GM18867 (cell line): ENCODE measurements at regions not wholly inside any gene's neighbourhood (a gene's known extent, or its start where the extent isn't known, plus 50 kb on each side); places are given as distances from the start of the nearest gene placed in this dataset.

Experiments used
- ATAC-seq: cut with Tn5 transposase; IDR thresholded peaks from one replicate; pipeline ENCODE4 v1.9.1; 2021; ENCODE audit warnings: mild to moderate bottlenecking, moderate library complexity; ENCODE audit not compliant: unreplicated experiment

GRCh38 chr22:49553518-49554295 is 274.0 kb downstream of the BRD1 start:
- no peak for ATAC-seq

GRCh38 chr22:49553076-49553475 is 274.6 kb downstream of the BRD1 start:
- ATAC-seq, result no peak

DNA sequence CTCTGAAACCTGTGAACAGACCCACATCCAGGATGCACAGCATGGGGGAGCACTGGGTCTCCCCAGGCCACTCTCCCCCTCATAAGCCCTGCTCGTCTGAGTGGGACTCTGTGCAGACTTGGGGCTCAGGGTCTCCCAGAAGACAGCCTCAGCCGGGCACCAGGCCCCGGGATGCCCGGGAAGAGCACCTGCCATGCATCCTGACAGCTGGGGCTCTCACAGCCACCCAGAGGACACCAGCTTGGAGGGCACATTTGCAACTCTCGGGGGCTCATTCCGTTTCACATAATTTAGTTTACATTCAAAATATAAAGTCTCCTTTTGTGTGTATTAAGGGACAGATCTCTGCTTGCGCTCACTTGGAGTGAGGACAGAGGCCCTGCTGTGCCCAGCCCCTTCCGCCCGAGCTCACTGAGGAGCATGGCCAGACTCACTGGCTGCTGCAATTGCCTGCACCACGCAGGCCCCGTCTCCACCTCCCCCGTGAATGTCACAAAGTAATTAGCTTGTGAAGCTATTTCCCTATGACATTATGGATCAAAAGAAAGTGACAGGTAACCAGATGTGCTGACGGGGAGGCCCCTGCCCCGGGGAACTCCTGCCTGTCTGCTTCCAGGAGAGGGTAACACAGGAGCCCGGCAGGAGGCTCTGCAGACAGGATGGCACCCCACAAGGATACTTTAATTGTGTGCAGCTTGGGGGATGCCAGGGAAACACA is 275.6 kb downstream of the BRD1 start:
- ATAC-seq, result no peak

DNA sequence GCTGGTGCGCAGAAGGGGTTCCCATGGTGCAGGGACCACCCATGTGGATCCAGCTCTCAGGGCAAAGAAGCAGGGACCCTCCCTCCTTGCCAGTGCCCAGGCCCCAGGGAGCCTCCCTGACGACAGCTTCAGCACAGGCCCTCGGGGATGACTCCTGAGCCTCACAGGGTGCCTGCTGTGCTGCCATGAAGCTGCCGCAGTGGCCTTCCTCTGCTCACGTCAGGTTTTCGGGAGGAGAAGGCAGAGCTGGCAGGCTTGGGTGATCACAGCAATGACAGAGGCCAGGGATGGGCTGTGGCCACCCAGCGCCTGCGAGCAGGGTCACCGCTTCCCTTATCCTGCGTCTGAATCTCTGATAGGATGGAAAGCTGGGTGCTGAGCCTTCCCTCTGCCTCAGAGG is 276.2 kb downstream of the BRD1 start:
- ATAC-seq, result no peak

DNA sequence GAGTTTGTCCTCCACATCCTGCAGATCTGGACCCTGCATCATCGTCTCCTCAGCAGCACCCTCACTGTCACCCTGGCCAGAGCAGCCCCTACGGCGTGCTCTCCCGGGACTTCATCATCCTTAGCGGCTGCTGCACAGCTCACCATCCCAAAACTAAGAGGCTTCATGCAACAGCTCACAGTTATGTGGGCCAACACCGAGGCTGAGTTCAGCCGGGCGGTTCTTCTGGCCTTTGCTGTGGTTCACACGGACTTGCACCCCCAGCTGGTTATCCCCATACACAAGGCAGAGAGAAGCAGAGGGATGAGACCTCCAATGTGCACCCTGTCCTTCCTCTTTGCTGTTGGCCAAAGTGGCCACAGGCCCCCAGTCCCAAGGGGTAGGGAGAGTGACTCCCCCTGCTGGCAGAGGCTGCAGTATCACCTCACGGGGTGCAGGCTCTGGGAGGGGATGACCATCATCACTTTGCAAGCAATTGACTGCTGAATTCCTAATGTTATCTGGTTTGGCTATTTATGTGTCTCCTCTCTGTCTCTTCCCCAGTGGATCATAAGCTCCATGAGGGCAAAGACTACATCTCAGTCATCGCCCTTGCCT is 276.8 kb downstream of the BRD1 start:
- no peak for ATAC-seq

- no peak for ATAC-seq
Observed at GRCh38 chr22:49550141-49550430, 277.6 kb downstream of the BRD1 start.

- no peak for ATAC-seq
Observed at GRCh38 chr22:49549256-49550140, 278.2 kb downstream of the BRD1 start.

- no peak for ATAC-seq
Observed at GRCh38 chr22:49548356-49549202, 279.1 kb downstream of the BRD1 start.

GRCh38 chr22:49547751-49548239 is 279.9 kb downstream of the BRD1 start:
- no peak for ATAC-seq

GRCh38 chr22:49546811-49547585 is 280.7 kb downstream of the BRD1 start:
- no peak for ATAC-seq

DNA sequence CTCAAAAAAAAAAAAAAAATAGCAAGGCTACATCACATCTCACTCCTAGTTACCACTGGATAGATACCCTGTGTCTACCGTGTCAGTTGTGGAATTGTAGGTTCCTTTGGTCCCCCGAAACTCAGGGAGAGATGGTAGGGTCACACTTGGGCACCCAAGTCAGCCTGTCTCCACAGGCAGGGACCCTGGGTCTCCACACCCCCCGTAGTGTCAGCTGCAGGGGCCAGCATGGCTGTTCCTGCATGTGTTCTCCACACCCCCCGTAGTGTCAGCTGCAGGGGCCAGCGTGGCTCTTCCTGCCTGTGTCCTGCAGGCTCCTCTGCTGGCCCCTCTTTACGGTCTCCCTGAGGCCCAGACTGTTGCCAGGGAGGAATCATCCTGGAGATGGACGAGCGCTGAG is 282.1 kb downstream of the BRD1 start:
- no peak for ATAC-seq

DNA sequence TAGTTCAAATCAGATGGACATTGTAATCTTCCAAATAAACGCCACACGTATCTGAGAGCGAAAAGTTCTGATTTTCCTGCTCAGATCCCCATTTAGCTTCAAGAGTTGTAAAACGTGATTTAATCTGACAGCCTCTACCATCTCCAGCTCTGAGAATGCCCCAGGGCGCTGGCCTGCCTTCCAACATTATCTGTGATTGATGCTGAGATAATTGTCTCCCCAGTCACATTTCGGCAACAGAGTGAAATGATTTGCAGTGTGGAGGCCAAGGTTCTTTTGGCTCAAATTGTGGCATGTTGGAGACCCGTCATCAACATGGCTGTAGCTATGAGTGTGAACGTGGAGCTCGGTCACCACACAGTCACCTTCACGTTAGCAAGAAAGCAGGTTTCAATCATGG is 283.4 kb downstream of the BRD1 start:
- no peak for ATAC-seq

- ATAC-seq, result no peak
Observed at GRCh38 chr22:49543876-49544275, 283.8 kb downstream of the BRD1 start.

GRCh38 chr22:49541693-49542230 is 285.9 kb downstream of the BRD1 start:
- no peak for ATAC-seq

DNA sequence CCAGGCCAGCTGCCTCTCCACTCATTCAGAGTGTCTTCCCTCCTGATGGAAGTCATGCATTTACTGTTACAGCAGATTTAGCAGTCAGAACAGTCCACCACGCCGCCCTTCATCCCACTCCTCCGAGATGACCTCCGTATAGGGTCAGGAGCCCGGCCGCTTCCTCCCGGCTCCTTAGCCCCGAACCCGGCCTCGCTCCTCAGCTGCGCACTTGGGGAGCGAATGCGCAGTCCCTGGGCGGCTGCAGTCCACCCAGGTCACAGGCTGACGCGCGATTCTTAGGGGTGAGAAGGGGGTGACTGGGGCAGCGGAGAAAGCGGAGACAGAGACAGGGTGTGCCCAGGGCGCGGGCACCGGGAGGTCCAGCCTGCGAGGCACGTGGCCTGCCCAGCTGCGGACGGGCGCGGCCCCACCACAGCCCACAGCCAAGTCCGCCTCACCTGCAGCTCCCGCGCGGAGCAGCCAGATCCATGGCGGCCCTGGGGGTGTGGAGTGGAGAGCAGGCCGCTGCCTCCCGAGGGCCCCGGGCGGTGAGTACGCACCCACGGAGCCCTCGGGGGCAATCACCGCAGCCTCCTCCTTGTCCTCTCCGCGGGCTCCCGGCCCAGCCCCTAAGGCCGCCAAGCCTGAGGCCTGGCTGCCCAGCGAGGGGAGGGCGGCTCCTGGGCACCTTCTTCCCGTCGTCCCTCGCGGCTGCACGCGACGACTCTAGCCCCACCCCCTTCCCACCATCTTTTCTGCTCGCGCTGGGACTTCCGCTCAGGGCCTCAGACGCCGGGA is 286.6 kb downstream of the BRD1 start:
- ATAC-seq, result no peak

DNA sequence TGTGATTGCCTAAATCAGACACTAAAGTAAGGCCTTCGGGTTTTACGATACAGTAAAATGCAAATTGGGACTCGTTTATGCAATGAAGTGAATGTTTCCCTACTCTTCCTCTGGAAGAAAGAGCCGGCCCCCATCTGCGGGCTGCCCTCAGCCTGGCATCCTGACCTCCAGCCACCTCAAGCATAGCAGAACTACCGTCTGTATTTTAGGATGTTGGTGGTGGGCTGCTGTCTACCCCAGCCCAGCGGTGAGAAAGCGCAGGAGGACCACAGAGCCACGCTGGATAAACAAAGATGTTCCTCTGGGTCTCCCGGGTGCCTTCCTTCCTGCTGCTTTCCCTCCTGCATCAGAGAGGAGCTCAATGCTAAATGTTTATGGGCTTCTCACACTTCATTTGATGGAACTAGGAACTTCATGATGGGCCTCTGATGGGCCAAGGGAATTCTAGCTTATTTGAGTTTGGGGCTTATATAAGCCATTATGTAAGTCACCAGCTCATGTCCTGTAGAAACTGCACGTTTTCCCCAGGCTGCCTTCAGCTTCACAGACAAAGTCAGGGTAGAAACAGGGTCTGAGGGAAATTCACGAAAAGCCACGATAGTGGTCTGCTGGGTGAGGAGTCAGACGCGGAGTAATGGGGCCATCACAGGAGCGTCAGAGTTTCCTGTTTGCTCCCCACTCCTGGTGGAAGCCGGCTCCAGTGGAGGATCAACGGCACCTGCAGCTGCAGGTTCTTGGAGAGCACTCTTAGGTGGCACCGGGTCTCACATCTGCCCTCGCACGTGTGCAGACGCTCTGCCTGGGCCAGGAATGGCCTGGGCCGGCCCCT is 287.4 kb downstream of the BRD1 start:
- no peak for ATAC-seq

DNA sequence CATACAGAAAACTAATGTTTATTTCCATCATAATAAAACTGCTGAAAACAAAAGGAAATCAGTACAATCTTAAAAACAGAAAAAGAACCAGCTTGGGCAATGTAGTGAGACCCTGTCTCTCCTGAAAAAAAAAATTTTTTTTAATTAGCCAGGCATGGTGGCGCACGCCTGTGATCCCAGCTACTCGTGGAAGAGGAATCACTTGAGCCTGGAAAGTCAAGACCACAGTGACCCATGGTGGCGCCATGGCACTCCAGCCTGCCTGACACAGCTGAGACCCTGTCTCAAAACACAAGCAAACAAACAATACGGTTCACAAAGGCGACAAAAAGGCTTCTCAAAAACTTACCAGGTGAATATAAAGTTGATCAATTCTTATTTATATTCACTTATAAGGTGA is 289.7 kb downstream of the BRD1 start:
- ATAC-seq, result no peak
